Fibroblast of lung (primary cell): ENCODE measurements at regions not wholly inside any gene's neighbourhood (a gene's known extent, or its start where the extent isn't known, plus 50 kb on each side); places are given as distances from the start of the nearest gene placed in this dataset.

Experiments
- EZH2 ChIP-seq: IDR thresholded peaks from 2 replicates; pipeline ENCODE4 v1.5.1; 2012; ENCODE audit warnings: low read length, control low read depth, mild to moderate bottlenecking; ENCODE audit errors: missing control alignments
- TF ChIP-seq, protein P1 (sequence below), 2 donors: IDR thresholded peaks in 1 of 2; conservative IDR thresholded peaks in 1 of 2; 1 replicate in 1 of 2; 2 replicates in 1 of 2; pipeline ENCODE4 v1.5.1; 2011 to 2012; ENCODE audit warnings: low read length in 2 of 2, control low read depth in 1 of 2, inconsistent platforms in 1 of 2, low read depth in 1 of 2, mild to moderate bottlenecking in 1 of 2

- TF ChIP-seq, protein P1, sequence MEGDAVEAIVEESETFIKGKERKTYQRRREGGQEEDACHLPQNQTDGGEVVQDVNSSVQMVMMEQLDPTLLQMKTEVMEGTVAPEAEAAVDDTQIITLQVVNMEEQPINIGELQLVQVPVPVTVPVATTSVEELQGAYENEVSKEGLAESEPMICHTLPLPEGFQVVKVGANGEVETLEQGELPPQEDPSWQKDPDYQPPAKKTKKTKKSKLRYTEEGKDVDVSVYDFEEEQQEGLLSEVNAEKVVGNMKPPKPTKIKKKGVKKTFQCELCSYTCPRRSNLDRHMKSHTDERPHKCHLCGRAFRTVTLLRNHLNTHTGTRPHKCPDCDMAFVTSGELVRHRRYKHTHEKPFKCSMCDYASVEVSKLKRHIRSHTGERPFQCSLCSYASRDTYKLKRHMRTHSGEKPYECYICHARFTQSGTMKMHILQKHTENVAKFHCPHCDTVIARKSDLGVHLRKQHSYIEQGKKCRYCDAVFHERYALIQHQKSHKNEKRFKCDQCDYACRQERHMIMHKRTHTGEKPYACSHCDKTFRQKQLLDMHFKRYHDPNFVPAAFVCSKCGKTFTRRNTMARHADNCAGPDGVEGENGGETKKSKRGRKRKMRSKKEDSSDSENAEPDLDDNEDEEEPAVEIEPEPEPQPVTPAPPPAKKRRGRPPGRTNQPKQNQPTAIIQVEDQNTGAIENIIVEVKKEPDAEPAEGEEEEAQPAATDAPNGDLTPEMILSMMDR (conservative IDR thresholded peaks at IDR 0.05 in 1 of 2, IDR thresholded peaks at IDR 0.05 in 1 of 2; ENCODE audit: low read depth in 1 of 2, low read length in 2 of 2): no peak
- TF ChIP-seq EZH2: no peak
These were observed 505.1 kb downstream of the INHBA start for GRCh38 chr7:41197769-41198168.
